KBM-7 (cell line): ENCODE measurements at regions not wholly inside any gene's neighbourhood (a gene's known extent, or its start where the extent isn't known, plus 50 kb on each side); places are given as distances from the start of the nearest gene placed in this dataset.

Experiments
- DNase-seq: peaks from one replicate; pipeline ENCODE4 v3.0.0-alpha.2; 2015
- in situ Hi-C: fragments of 300-500 bp; cut with MboI; formaldehyde crosslinking; loops from 2 replicates; pipeline ENCODE4 v1.14.3; 2020; ENCODE audit warnings: low sequenced_read_pairs, low pct_unique_long_range_greater_than_20kb, mixed read lengths

- in situ Hi-C loops = no loop called here
- DNase-seq = no peak
These were observed 547.2 kb upstream of the SETBP1 start for GRCh38 chr18:44133483-44133882.

- in situ Hi-C loops = no loop called here
- no peak for DNase-seq
These were observed 546.2 kb upstream of the SETBP1 start for GRCh38 chr18:44134447-44134846.

- in situ Hi-C loops = no loop called here
- no peak for DNase-seq
These were observed 544.9 kb upstream of the SETBP1 start for GRCh38 chr18:44135741-44136140.

DNA sequence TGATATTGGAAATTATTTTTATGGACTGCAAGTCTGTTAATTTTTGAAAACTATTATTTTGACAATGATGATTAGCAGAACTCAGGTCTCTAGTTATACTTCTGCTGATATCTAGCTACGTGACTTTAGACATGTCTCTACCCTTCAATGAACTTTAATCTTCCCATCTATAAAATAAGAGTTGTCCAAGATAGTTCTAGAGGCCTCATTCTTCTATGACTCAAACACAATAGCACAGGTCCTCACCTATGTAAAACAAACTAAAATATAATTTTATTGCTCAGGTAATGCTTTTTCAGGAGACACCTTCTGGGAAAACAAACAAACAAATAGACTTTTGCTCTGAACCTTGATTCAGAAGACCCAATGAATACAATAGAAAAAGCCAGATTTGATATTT is 544.4 kb upstream of the SETBP1 start:
- in situ Hi-C loops = no loop called here
- no peak for DNase-seq

DNA sequence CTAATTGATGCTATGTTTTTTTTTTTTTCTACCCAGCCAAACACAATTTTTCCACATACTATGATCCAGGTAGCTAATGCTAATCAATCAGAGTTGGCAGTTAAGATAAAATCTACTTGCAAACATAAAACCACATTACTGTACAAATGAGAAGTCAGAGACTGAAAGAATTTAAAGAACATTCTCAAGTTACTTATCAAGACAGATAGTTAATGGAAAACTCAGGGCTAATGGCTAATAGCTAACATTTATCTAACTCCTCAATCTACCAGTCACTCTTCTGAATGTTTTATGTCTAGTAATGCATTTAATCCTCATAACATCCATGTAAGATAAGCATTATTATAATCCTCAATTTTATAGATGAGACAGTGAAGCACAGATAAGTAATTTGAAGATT is 537.6 kb upstream of the SETBP1 start:
- in situ Hi-C loops = no loop called here
- no peak for DNase-seq

GRCh38 chr18:44149706-44150105 is 531.0 kb upstream of the SETBP1 start:
- no peak for DNase-seq
- in situ Hi-C loops = no loop called here

GRCh38 chr18:44153981-44154380 is 526.7 kb upstream of the SETBP1 start:
- DNase-seq = no peak
- in situ Hi-C loops = no loop called here

GRCh38 chr18:44156126-44156525 is 524.6 kb upstream of the SETBP1 start:
- DNase-seq = no peak
- in situ Hi-C loops = no loop called here

- in situ Hi-C loops = no loop called here
- DNase-seq = no peak
These were observed 523.8 kb upstream of the SETBP1 start for GRCh38 chr18:44156776-44157335.

DNA sequence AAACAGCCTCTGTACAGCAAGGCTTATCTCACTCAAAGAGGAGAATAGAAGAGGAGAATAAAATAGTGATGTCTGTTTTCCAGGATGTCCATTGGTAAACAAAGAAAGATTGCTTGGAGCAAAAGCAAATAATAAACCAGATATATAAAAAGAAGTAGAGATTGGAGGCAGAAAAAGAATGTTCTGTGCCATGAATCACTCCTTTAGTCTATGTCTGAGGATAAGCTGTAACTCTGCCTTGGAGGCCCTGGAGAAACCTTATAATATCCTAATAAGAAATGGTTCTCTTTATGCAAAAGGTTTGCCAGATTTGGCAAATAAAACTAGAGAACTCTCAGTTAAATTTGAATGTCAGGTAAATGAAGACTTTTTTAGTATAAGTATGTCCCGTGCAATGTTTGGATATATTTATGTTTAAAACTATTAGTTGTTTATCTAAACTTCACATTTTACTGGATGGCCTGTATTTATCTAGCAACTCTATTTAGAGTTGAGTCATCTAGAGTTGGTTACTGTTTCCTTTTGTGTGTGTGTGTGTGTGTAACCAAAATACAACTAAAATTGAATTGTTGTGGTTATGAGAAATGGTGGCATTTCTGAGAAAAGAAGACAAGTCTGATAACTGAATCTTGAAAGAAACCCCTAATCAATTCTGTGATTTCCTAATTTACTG is 510.3 kb upstream of the SETBP1 start:
- in situ Hi-C loops = no loop called here
- no peak for DNase-seq

GRCh38 chr18:44171301-44171700 is 509.4 kb upstream of the SETBP1 start:
- no peak for DNase-seq
- in situ Hi-C loops = no loop called here

GRCh38 chr18:44175891-44176290 is 504.8 kb upstream of the SETBP1 start:
- in situ Hi-C loops = no loop called here
- DNase-seq = no peak

DNA sequence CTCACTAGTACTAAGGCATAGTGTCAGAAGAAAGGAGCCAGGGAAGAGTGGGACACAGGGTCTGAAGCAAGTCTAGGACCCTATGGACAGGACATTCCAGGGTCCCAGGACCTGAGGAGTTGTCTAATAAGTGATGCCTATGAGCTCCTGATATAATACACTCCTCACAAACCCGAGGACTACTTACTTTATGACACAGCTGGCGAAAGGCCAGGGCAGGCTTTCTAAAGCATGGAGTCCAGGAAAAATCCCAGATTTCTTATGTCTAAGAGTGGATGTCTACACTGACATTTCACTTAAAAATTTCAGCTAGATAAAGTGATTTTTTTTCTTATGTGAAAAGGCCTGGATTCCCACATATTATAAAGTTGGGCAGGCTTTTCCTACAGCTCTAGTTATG is 502.2 kb upstream of the SETBP1 start:
- no peak for DNase-seq

DNA sequence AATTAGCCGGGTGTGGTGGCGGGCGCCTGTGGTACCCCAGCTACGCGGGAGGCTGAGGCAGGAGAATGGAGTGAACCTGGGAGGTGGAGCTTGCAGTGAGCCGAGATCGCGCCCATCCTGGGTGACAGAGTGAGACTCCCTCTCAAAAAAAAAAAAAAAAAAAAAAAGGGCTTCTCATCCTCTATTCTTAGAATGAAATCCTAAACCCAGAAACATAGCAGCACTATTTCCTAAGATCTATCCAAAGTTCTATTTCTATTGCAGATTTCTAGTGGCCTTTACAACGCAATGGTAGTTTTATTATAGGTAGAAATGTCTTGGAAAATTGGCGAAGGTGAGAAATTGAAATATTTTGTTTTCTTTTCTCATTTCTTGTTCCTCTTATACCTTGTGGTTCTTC is 501.0 kb upstream of the SETBP1 start:
- no peak for DNase-seq
- in situ Hi-C loops = no loop called here

More for the DNA sequence above, 502.2 kb upstream of the SETBP1 start:
- in situ Hi-C loops = no loop called here

DNA sequence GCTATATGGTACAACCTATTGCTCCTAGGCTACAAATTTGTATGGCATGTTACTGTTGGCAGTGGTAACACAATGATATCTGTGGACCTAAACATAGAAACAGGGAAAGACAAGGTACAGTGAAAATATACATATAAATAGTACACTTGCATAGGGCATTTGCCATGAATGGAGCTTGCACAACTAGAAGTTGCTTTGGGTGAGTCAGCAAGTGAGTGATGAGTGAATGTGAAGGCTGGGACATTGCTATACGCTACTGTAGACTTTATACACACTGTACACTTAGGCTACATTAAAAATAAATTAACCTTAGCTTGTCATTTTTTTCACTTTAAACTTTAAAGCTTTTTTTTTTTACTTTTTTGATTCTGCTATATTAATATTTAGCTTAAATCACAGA is 500.0 kb upstream of the SETBP1 start:
- in situ Hi-C loops = no loop called here
- no peak for DNase-seq

GRCh38 chr18:44181951-44182747 is 498.5 kb upstream of the SETBP1 start:
- in situ Hi-C loops = no loop called here
- DNase-seq = no peak

- in situ Hi-C loops = no loop called here
- no peak for DNase-seq
These were observed 494.7 kb upstream of the SETBP1 start for GRCh38 chr18:44186001-44186400.

DNA sequence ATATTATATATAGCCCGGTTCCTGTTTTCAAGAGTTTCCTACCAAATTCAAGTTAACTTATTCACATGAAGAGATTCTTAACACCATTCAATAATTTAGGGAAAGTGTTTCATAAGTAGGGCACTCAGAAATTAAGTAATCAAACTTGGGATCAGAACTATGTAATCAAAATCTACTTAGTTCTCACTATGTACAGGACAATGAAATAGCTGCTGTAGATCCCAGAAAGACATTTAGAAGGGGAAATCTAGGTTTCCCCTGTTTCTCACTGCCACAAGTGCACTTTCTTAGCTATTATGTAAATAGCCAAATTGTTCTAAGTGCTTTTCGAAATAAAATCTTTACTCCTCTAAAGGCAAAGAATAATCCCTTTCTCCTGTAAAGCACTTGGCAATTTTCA is 493.6 kb upstream of the SETBP1 start:
- no peak for DNase-seq
- in situ Hi-C loops = no loop called here

- in situ Hi-C loops = no loop called here
- no peak for DNase-seq
These were observed 485.1 kb upstream of the SETBP1 start for GRCh38 chr18:44195394-44196140.
